ENCODE measurements at regions not wholly inside any gene's neighbourhood (a gene's known extent, or its start where the extent isn't known, plus 50 kb on each side); places are given as distances from the start of the nearest gene placed in this dataset.

DNA sequence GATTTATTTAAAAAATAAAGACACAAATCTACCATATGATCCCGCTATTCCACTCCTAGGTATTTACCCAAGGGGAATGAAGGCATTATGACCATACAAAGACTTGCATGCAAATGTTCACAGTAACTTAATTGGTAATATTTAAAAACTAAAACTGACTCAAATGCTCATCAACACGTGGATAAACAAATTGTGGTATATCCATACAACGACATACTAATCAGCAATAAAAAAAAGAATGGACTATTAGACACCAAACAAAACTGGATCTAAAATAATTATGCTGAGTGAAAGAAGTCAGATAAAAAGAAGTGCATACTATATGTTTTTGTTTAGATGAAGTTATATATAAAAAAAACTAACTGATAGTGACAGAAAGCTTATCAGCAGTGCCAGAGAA, 428.3 kb downstream of the ZEB2 start:
- H3K4me1 Mint-ChIP-seq = peaks cover 0 to 7% of the 10 kb centered on the region in 2 donors
- DNase-seq = no peak
- H3K27ac Mint-ChIP-seq = no peak overlapping the region
- peaks cover 3 to 24% (median 7%) of the 10 kb centered on the region in 6 donors for H3K9me3 Mint-ChIP-seq
- no peaks in the 10 kb centered on the region for H3K27me3 Mint-ChIP-seq (ENCODE audit: low read depth in 3 of 3)
- peaks cover 19 to 44% (median 20%) of the 10 kb centered on the region in 3 donors for H3K36me3 Mint-ChIP-seq
- H3K4me3 Mint-ChIP-seq = no peak overlapping the region

DNA sequence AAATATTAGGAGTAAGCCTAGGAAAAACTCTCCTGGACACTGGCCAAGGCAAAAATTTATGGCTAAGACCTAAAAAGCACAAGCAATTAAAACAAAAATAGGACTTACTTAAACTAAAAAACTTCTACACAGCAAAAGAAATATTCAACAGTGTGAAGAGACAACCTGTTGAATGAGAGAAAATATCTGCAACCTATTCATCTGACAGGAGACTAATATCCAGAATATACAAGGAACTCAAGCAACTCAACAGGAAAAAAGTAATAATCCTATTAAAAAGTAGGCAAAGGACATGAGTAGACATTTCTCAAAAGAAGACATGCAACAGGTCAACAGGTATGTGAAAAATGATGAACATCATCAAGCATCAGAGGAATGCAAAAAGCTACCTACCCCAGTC, 431.1 kb downstream of the ZEB2 start:
- Mint-ChIP-seq H3K9me3 (peaks cover 3 to 20% (median 7%) of the 10 kb centered on the region in 6 donors), H3K36me3 (peaks cover 10 to 35% (median 21%) of the 10 kb centered on the region in 3 donors), H3K27me3 (ENCODE audit: low read depth in 3 of 3) (no peaks in the 10 kb centered on the region), H3K4me3 (no peak overlapping the region), H3K27ac (no peak overlapping the region), H3K4me1 (peaks cover 0 to 7% of the 10 kb centered on the region in 2 donors)
- no peak for DNase-seq

DNA sequence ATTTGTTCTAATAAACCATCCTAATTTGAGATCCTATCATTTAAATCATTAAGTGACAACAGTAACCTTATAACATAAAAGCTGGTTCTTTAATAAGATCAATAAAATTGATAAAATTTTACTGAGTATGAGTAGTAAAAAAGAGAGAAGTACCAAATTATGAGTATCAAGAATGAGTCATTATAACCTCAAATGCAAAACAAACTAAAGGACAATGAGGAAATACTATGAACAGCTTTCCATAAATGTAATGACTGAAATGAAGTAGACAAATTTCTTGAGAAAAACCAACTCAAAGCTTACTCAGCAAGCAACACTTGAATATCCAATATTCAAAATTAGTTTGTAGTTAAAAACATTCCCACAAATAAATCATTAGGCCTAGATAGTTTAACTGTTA, 433.0 kb downstream of the ZEB2 start:
- Mint-ChIP-seq H3K4me1 (no peaks in the 10 kb centered on the region), H3K27ac (no peak overlapping the region), H3K4me3 (no peak overlapping the region)

DNA sequence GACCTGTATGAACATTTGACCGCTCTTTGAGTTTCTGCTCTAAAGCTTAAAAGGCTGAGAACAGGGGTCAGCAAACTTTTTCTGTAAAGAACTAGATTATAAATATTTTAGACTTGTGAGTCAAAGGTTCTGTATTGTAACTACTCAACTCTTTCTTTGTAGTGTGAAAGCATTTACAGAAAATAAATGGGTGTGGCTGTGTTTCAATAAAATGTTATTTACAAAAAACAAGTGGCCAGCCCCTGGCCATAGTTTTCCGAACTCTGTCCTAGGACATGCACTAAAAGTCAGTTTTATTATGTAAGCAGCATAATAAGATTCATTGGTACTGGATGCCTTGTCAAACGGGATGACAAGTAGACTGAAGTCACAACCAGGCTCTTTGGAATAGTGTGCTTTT, 434.9 kb downstream of the ZEB2 start:
- Mint-ChIP-seq H3K27ac (no peak overlapping the region), H3K27me3 (ENCODE audit: low read depth in 3 of 3) (no peaks in the 10 kb centered on the region), H3K4me3 (no peak overlapping the region), H3K36me3 (peaks cover 14 to 26% (median 21%) of the 10 kb centered on the region in 3 donors), H3K4me1 (no peaks in the 10 kb centered on the region), H3K9me3 (peaks cover 0 to 6% (median 2%) of the 10 kb centered on the region in 6 donors)
- no peak for DNase-seq

More for the DNA sequence above, 433.0 kb downstream of the ZEB2 start:
- H3K36me3 Mint-ChIP-seq = peaks cover 14 to 38% (median 18%) of the 10 kb centered on the region in 3 donors
- DNase-seq = no peak
- no peaks in the 10 kb centered on the region for H3K27me3 Mint-ChIP-seq (ENCODE audit: low read depth in 3 of 3)
- H3K9me3 Mint-ChIP-seq = peaks cover 3 to 20% (median 7%) of the 10 kb centered on the region in 6 donors

DNA sequence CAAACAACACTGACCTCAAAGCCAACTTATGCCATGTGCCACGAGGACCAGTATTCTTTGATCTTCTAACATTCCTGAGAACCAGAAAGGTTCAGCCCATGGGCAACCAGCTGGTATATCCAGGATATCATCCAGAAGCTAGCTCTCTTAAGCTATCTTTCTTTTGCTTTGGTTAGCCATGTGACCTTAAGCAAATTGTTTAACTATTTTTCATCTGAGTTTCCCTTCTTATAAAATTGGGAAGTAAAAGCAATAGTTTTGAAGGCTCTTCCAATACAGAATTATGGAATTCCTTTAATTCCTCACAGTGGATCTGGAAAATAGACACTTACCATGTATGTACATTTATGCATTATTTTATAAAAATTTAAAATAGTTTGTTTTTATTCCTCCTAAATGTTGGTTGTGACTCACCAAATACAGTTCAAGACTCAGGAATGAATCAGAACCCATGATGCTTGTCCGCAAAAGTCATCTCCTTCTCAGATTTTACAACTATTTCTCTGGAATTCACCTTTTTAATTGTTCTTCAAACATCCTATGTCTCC, 435.7 kb downstream of the ZEB2 start:
- Mint-ChIP-seq H3K4me1 (no peaks in the 10 kb centered on the region), H3K27me3 (ENCODE audit: low read depth in 3 of 3) (no peaks in the 10 kb centered on the region), H3K36me3 (peaks cover 9 to 22% (median 21%) of the 10 kb centered on the region in 3 donors), H3K4me3 (no peak overlapping the region), H3K9me3 (peaks cover 0 to 6% (median 0%) of the 10 kb centered on the region in 6 donors), H3K27ac (no peak overlapping the region)
- no peak for DNase-seq

DNA sequence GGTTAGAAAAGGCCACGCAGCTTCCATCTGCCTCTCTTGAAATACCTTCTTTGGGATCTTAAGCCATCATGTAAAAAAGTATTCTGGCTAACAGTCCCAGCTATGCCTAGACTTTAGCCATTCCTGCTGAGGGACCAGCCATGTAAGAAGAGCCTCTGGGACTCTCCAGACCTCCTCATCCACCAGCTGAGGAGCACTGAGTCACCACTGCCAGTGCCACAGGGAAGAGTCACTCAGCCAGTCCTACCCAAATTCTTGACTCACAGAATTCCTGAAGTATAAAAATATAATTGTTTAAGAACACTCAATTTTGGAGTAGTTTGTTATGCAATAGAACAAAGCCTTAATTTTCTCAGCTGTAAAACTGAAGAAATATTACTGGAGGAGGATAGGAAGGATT, 436.7 kb downstream of the ZEB2 start:
- DNase-seq = no peak

DNA sequence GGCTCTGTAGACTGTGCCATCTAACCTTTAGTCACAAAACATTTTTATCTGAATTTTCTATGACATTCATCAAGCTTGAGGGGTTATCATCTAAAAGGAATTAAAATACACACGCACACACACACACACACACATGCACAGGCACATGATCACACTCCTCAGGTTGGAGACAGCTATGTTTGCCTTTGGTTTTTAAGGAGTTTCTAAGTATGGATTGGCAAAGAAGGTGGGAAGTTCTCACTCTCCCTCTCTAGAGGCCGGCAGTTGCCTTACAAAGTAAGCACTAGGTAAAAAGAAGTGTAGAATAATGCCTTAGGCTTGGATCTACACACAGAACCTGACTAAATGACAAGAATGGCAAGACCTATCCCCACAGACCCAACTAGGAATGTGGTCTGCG, 437.1 kb downstream of the ZEB2 start:
- DNase-seq = no peak
- Mint-ChIP-seq H3K9me3 (no peaks in the 10 kb centered on the region), H3K4me3 (no peak overlapping the region), H3K36me3 (peaks cover 4 to 15% (median 15%) of the 10 kb centered on the region in 3 donors), H3K27me3 (ENCODE audit: low read depth in 3 of 3) (no peaks in the 10 kb centered on the region), H3K27ac (no peak overlapping the region), H3K4me1 (no peaks in the 10 kb centered on the region)

More for the DNA sequence above, 436.7 kb downstream of the ZEB2 start:
- Mint-ChIP-seq H3K36me3 (peaks cover 4 to 15% (median 15%) of the 10 kb centered on the region in 3 donors), H3K4me1 (no peaks in the 10 kb centered on the region), H3K4me3 (no peak overlapping the region), H3K27me3 (ENCODE audit: low read depth in 3 of 3) (no peaks in the 10 kb centered on the region), H3K9me3 (no peaks in the 10 kb centered on the region), H3K27ac (no peak overlapping the region)

DNA sequence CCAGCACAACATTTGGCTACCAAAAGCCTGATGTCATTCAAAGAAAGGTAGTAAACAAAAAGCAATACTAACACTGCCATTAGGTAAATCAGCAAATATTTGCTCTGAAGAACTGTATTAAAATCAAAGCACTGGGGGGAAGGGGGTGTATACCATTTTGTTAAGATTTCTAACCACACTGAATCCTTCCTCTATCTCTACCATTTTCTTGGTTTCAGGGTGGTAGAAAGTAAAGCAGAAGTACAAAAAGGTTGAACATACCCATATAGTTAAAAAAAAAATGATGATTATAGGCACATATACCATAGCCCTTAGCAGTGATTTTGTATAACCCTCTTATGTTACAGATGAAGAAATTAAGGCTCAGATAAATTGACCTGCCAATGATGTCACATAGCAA, 437.6 kb downstream of the ZEB2 start:
- Mint-ChIP-seq H3K4me1 (no peaks in the 10 kb centered on the region), H3K4me3 (no peak overlapping the region), H3K36me3 (peaks cover 4 to 15% (median 15%) of the 10 kb centered on the region in 3 donors), H3K27me3 (ENCODE audit: low read depth in 3 of 3) (no peaks in the 10 kb centered on the region), H3K9me3 (no peaks in the 10 kb centered on the region), H3K27ac (no peak overlapping the region)
- no peak for DNase-seq

DNA sequence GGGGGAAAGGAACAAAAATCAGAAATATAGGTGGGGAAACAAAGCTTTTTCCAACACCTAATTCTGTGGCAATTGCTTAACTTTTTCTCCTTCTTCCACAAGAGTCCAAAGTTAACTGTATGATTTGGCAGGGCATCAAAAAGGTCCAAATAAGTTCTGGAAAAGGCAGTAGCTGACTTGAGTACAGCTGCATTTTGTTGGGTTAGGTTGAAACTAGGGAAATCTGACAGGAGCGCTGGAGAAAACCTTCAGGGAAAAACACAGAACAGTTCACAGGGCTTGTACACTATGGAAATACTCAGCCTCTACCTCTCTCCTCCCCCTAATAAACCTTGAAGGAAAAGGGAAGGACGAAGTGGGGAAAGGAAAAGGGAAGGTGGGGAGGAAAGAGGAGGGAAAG, 438.6 kb downstream of the ZEB2 start:
- Mint-ChIP-seq H3K36me3 (peaks cover 4 to 15% (median 15%) of the 10 kb centered on the region in 3 donors), H3K4me3 (no peak overlapping the region), H3K4me1 (no peaks in the 10 kb centered on the region), H3K27ac (peak overlapping the region in 1 of 6 donors; percentile 52), H3K9me3 (no peaks in the 10 kb centered on the region), H3K27me3 (ENCODE audit: low read depth in 3 of 3) (no peaks in the 10 kb centered on the region)
- no peak for DNase-seq

DNA sequence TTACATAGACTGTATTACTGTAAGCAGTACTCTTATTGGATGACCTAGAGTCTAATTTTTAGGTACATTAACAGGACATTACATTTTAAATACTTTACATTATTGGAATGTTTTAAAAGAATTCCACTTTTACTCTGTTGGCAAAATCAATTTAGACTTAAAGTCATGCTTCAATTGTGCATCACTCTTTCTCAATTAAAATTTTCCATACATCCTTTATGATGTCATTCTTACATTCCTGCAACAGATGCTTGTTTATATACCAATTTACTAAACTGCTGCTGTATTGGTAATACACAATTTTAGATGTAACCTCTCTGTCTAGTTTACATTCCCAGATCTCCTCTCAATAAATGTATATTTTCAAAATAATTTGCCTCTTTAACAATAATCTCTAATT, 440.1 kb downstream of the ZEB2 start:
- H3K27me3 Mint-ChIP-seq (ENCODE audit: low read depth in 3 of 3) = no peaks in the 10 kb centered on the region
- H3K4me3 Mint-ChIP-seq = no peak overlapping the region
- no peaks in the 10 kb centered on the region for H3K9me3 Mint-ChIP-seq
- no peak for DNase-seq
- H3K36me3 Mint-ChIP-seq = peaks cover 0 to 19% (median 11%) of the 10 kb centered on the region in 3 donors
- H3K4me1 Mint-ChIP-seq = no peaks in the 10 kb centered on the region
- H3K27ac Mint-ChIP-seq = no peak overlapping the region

DNA sequence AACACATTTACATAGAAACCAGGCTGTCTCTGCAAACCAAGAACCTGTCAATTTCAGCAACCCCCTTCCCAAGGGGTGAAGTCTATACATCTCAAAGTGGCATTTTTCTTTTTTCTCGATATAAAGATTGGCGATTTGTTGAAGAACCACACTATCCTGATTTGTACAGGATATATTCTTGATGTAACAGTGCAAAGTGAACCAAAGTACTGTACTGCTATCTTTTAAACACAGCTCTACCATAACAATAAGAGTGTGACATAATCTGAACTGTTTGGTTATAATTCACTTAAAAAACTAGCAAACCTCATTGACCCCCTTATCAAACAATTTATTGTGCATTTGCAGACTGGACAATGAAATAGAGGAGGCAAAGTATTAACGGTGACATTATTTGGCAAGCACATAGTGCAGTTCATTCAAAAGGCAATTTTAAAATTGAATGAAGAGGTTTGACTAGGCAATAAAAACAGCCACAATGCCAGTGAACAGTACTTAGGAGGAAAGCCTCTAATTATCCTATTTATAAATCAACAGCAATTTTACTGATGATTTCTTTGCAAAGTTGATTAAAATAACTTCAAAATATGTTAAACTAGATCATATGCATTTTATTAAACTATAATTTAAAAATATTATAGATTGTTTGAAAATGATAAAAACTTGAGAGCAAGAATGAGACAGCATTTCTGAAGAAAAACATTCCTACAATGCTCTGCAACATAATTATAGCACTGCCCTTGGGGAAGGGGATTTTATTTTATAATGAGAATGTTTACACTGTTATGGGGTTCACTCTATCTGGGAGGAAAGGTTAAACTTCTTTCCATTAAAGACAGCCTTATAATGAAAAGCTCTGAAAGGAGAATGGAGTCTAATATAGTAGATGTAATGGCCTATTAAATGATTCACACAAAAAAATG, 440.9 kb downstream of the ZEB2 start:
- H3K27me3 Mint-ChIP-seq (ENCODE audit: low read depth in 3 of 3) = peaks cover 0 to 1% (median 0%) of the 10 kb centered on the region in 3 donors
- H3K4me3 Mint-ChIP-seq = no peak overlapping the region
- no peak overlapping the region for H3K27ac Mint-ChIP-seq
- H3K4me1 Mint-ChIP-seq = no peaks in the 10 kb centered on the region
- H3K9me3 Mint-ChIP-seq = no peaks in the 10 kb centered on the region
- peaks cover 0 to 19% (median 11%) of the 10 kb centered on the region in 3 donors for H3K36me3 Mint-ChIP-seq
- DNase-seq = no peak

DNA sequence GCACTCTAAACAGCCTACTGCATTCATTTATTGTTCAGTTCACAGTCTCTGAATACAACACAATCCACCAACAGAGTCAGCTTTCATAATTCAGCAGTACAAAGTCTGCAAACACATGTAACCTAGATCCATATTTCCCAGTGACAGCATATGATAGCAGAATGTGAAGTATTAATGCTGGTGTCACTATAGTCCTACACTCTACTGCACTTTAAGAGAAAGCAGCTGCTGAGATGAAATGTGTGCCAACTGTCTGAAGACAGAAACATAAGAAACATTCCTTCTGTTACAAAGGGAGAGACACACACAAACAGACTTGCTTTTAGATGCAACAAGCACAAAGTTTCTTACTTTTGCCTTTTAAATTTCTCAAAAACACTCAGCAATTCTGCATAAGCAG, 441.8 kb downstream of the ZEB2 start:
- Mint-ChIP-seq H3K27ac (no peak overlapping the region), H3K9me3 (no peaks in the 10 kb centered on the region), H3K4me3 (no peak overlapping the region), H3K4me1 (no peaks in the 10 kb centered on the region), H3K27me3 (ENCODE audit: low read depth in 3 of 3) (peaks cover 0 to 1% (median 0%) of the 10 kb centered on the region in 3 donors), H3K36me3 (peaks cover 0 to 15% (median 11%) of the 10 kb centered on the region in 3 donors)
- no peak for DNase-seq

DNA sequence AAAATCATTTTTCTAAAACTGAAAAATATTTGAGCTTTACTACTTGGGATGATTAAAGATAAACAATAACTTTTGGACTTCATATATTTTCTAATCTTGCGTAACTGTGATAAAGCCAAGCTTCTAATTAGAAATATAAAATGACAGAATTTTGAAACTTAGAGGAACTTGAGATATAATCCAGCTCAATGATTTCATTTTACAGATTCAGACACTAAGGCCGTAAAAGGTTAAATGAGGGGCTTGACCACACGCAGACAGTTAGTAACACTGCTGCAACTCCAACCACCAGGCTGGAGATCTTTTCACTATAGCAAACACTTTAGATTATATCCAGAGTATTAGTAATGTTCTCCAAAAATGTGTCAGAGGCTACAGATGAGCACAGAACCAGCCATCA, 445.5 kb downstream of the ZEB2 start:
- Mint-ChIP-seq H3K27ac (no peak overlapping the region), H3K9me3 (no peaks in the 10 kb centered on the region), H3K36me3 (peaks cover 0 to 6% (median 0%) of the 10 kb centered on the region in 3 donors), H3K27me3 (ENCODE audit: low read depth in 3 of 3) (peaks cover 0 to 1% (median 0%) of the 10 kb centered on the region in 3 donors), H3K4me3 (no peak overlapping the region), H3K4me1 (no peaks in the 10 kb centered on the region)
- DNase-seq = no peak

DNA sequence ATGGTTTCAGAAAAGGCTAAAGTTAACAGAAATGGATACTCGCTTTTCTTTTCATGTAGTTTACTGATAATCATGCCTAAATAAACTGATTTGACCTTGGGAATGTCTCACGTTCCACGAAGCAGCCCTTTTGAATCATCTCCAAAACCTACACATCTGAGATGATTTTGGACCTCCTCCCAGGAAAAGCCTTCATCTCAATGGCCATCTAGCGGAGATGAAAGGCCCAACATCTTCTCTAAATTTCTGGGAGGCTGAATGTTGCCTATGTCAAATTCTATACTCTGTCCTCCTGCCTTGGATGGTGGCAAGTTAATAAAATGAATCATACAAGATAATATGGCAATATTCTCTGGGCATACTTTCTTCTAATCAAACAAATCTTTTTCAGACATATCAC, 448.5 kb downstream of the ZEB2 start:
- Mint-ChIP-seq H3K4me1 (no peaks in the 10 kb centered on the region), H3K4me3 (no peak overlapping the region), H3K36me3 (peaks cover 0 to 6% (median 0%) of the 10 kb centered on the region in 3 donors), H3K27ac (no peak overlapping the region), H3K27me3 (ENCODE audit: low read depth in 3 of 3) (peaks cover 0 to 1% (median 0%) of the 10 kb centered on the region in 3 donors), H3K9me3 (no peaks in the 10 kb centered on the region)
- no peak for DNase-seq
